ENCODE measurements at regions not wholly inside any gene's neighbourhood (a gene's known extent, or its start where the extent isn't known, plus 50 kb on each side); places are given as distances from the start of the nearest gene placed in this dataset.

GRCh38 chr15:98286200-98286599, 325.7 kb downstream of the ARRDC4 start:
- TF ChIP-seq EZH2phosphoT487 (IDR thresholded peaks at IDR 0.05; ENCODE audit: borderline replicate concordance, low read length) (no peak), CTCF (IDR thresholded peaks at IDR 0.05; ENCODE audit: low read depth, low read length, poor library complexity, severe bottlenecking) (no peak)
- no peaks in the 10 kb centered on the region for H3K79me2 ChIP-seq (ENCODE audit: control insufficient read depth, low read length)
- no peaks in the 10 kb centered on the region for H3F3A ChIP-seq (ENCODE audit: control insufficient read depth, insufficient read depth)
- H3K4me2 ChIP-seq (ENCODE audit: low read length), result no peak overlapping the region
- H3K9me3 ChIP-seq (ENCODE audit: control insufficient read depth, insufficient read depth, low read length), result no peaks in the 10 kb centered on the region
- no peak overlapping the region for H3K27ac ChIP-seq (ENCODE audit: low read depth, low read length)
- no peaks in the 10 kb centered on the region for H4K20me1 ChIP-seq (ENCODE audit: control insufficient read depth, insufficient read depth, low read depth, low read length)
- no peaks in the 10 kb centered on the region for H3K9me2 ChIP-seq (replicated peaks; ENCODE audit: control insufficient read depth, low read length)
- peaks cover 2% of the 10 kb centered on the region; the same call in 1 of the 2 replicates for H3K4me1 ChIP-seq (ENCODE audit: control insufficient read depth, low read length)
- H3K27me3 ChIP-seq (ENCODE audit: control insufficient read depth, low read length), result peaks cover 4% of the 10 kb centered on the region
- H3K36me3 ChIP-seq (ENCODE audit: control insufficient read depth, low read length), result no peaks in the 10 kb centered on the region
- no peak overlapping the region for H3K4me3 ChIP-seq (ENCODE audit: low read length)

- H3F3A ChIP-seq (ENCODE audit: control insufficient read depth, insufficient read depth), result no peaks in the 10 kb centered on the region
- H3K27me3 ChIP-seq (ENCODE audit: control insufficient read depth, low read length), result peaks cover 4% of the 10 kb centered on the region
- H3K27ac ChIP-seq (ENCODE audit: low read depth, low read length), result no peak overlapping the region
- no peak for TF ChIP-seq EZH2phosphoT487 (IDR thresholded peaks at IDR 0.05; ENCODE audit: borderline replicate concordance, low read length)
- TF ChIP-seq CTCF (IDR thresholded peaks at IDR 0.05; ENCODE audit: low read depth, low read length, poor library complexity, severe bottlenecking), result no peak
- no peaks in the 10 kb centered on the region for H3K9me3 ChIP-seq (ENCODE audit: control insufficient read depth, insufficient read depth, low read length)
- no peaks in the 10 kb centered on the region for H3K79me2 ChIP-seq (ENCODE audit: control insufficient read depth, low read length)
- H3K4me2 ChIP-seq (ENCODE audit: low read length), result no peak overlapping the region
- no peaks in the 10 kb centered on the region for H3K9me2 ChIP-seq (replicated peaks; ENCODE audit: control insufficient read depth, low read length)
- H3K36me3 ChIP-seq (ENCODE audit: control insufficient read depth, low read length), result no peaks in the 10 kb centered on the region
- no peaks in the 10 kb centered on the region for H4K20me1 ChIP-seq (ENCODE audit: control insufficient read depth, insufficient read depth, low read depth, low read length)
- no peaks in the 10 kb centered on the region for H3K4me1 ChIP-seq (ENCODE audit: control insufficient read depth, low read length)
- no peak overlapping the region for H3K4me3 ChIP-seq (ENCODE audit: low read length)
Observed at GRCh38 chr15:98286831-98287230, 326.3 kb downstream of the ARRDC4 start.

GRCh38 chr15:98288091-98288590, 327.6 kb downstream of the ARRDC4 start:
- no peaks in the 10 kb centered on the region for H3K9me3 ChIP-seq (ENCODE audit: control insufficient read depth, insufficient read depth, low read length)
- H3K27ac ChIP-seq (ENCODE audit: low read depth, low read length), result no peak overlapping the region
- no peaks in the 10 kb centered on the region for H4K20me1 ChIP-seq (ENCODE audit: control insufficient read depth, insufficient read depth, low read depth, low read length)
- H3F3A ChIP-seq (ENCODE audit: control insufficient read depth, insufficient read depth), result no peaks in the 10 kb centered on the region
- H3K9me2 ChIP-seq (replicated peaks; ENCODE audit: control insufficient read depth, low read length), result no peaks in the 10 kb centered on the region
- no peaks in the 10 kb centered on the region for H3K36me3 ChIP-seq (ENCODE audit: control insufficient read depth, low read length)
- no peak for TF ChIP-seq CTCF (IDR thresholded peaks at IDR 0.05; ENCODE audit: low read depth, low read length, poor library complexity, severe bottlenecking)
- no peak for TF ChIP-seq EZH2phosphoT487 (IDR thresholded peaks at IDR 0.05; ENCODE audit: borderline replicate concordance, low read length)
- H3K4me3 ChIP-seq (ENCODE audit: low read length), result no peak overlapping the region
- peaks cover 4% of the 10 kb centered on the region for H3K27me3 ChIP-seq (ENCODE audit: control insufficient read depth, low read length)
- no peak overlapping the region for H3K4me2 ChIP-seq (ENCODE audit: low read length)
- H3K4me1 ChIP-seq (ENCODE audit: control insufficient read depth, low read length), result no peaks in the 10 kb centered on the region
- no peaks in the 10 kb centered on the region for H3K79me2 ChIP-seq (ENCODE audit: control insufficient read depth, low read length)

Data from DOHH2 (cell line).